ENCODE measurements at regions not wholly inside any gene's neighbourhood (a gene's known extent, or its start where the extent isn't known, plus 50 kb on each side); places are given as distances from the start of the nearest gene placed in this dataset.

GRCh38 chr11:87743007-87743406 is 432.2 kb downstream of the RAB38 start:
- TF ChIP-seq CTCF (IDR thresholded peaks at IDR 0.05; ENCODE audit: low read depth, low read length): no peak
- H3K4me3 ChIP-seq (ENCODE audit: low read depth, low read length): no peak overlapping the region

GRCh38 chr11:87740968-87741367 is 434.3 kb downstream of the RAB38 start:
- H3K4me3 ChIP-seq (ENCODE audit: low read depth, low read length): no peak overlapping the region
- no peak for TF ChIP-seq CTCF (IDR thresholded peaks at IDR 0.05; ENCODE audit: low read depth, low read length)

- TF ChIP-seq CTCF (IDR thresholded peaks at IDR 0.05; ENCODE audit: low read depth, low read length): no peak
- H3K4me3 ChIP-seq (ENCODE audit: low read depth, low read length): no peak overlapping the region
Measured at GRCh38 chr11:87740451-87740850, 434.8 kb downstream of the RAB38 start.

GRCh38 chr11:87739766-87740165 is 435.5 kb downstream of the RAB38 start:
- TF ChIP-seq CTCF (IDR thresholded peaks at IDR 0.05; ENCODE audit: low read depth, low read length): no peak
- H3K4me3 ChIP-seq (ENCODE audit: low read depth, low read length): no peak overlapping the region

- TF ChIP-seq CTCF (IDR thresholded peaks at IDR 0.05; ENCODE audit: low read depth, low read length): no peak
- no peak overlapping the region for H3K4me3 ChIP-seq (ENCODE audit: low read depth, low read length)
Measured at GRCh38 chr11:87739261-87739660, 436.0 kb downstream of the RAB38 start.

GRCh38 chr11:87736928-87737327 is 438.3 kb downstream of the RAB38 start:
- no peak overlapping the region for H3K4me3 ChIP-seq (ENCODE audit: low read depth, low read length)

GRCh38 chr11:87726506-87726905 is 448.7 kb downstream of the RAB38 start:
- TF ChIP-seq CTCF (IDR thresholded peaks at IDR 0.05; ENCODE audit: low read depth, low read length): no peak
- H3K4me3 ChIP-seq (ENCODE audit: low read depth, low read length): no peak overlapping the region

More at GRCh38 chr11:87736928-87737327, 438.3 kb downstream of the RAB38 start:
- no peak for TF ChIP-seq CTCF (IDR thresholded peaks at IDR 0.05; ENCODE audit: low read depth, low read length)
